ENCODE measurements at regions not wholly inside any gene's neighbourhood (a gene's known extent, or its start where the extent isn't known, plus 50 kb on each side); places are given as distances from the start of the nearest gene placed in this dataset.

- TF ChIP-seq, protein P1, sequence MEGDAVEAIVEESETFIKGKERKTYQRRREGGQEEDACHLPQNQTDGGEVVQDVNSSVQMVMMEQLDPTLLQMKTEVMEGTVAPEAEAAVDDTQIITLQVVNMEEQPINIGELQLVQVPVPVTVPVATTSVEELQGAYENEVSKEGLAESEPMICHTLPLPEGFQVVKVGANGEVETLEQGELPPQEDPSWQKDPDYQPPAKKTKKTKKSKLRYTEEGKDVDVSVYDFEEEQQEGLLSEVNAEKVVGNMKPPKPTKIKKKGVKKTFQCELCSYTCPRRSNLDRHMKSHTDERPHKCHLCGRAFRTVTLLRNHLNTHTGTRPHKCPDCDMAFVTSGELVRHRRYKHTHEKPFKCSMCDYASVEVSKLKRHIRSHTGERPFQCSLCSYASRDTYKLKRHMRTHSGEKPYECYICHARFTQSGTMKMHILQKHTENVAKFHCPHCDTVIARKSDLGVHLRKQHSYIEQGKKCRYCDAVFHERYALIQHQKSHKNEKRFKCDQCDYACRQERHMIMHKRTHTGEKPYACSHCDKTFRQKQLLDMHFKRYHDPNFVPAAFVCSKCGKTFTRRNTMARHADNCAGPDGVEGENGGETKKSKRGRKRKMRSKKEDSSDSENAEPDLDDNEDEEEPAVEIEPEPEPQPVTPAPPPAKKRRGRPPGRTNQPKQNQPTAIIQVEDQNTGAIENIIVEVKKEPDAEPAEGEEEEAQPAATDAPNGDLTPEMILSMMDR (IDR thresholded peaks at IDR 0.05): no peak
- TF ChIP-seq EZH2phosphoT487 (IDR thresholded peaks at IDR 0.05; ENCODE audit: borderline replicate concordance, low read depth) (no peak), POLR2AphosphoS5 (IDR thresholded peaks at IDR 0.05; ENCODE audit: low read depth, low read length) (no peak)
- TF ChIP-seq, protein P2, sequence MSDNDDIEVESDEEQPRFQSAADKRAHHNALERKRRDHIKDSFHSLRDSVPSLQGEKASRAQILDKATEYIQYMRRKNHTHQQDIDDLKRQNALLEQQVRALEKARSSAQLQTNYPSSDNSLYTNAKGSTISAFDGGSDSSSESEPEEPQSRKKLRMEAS (IDR thresholded peaks at IDR 0.05; ENCODE audit: low read depth): no peak
Observed at GRCh38 chr3:75610773-75611172, 53.4 kb upstream of the FRG2C start.
